Esophagus squamous epithelium (tissue), 5 donors: ENCODE measurements at regions not wholly inside any gene's neighbourhood (a gene's known extent, or its start where the extent isn't known, plus 50 kb on each side); places are given as distances from the start of the nearest gene placed in this dataset.

Experiments used
- DNase-seq: peaks from one replicate; lab custom pipeline; 2025; lab: John Stamatoyannopoulos, UW
- H3K27ac ChIP-seq, 4 donors: fragments of 200-600 bp; sonication (generic); one replicate each; pipeline ENCODE4 v1.5.1; 2016 to 2019; ENCODE audit warnings: mild to moderate bottlenecking in 1 of 4
- H3K27me3 ChIP-seq, 4 donors: fragments of 200-600 bp; sonication (generic); 1 replicate in 3 of 4; 2 replicates in 1 of 4; pipeline versions ENCODE4 v1.5.1 to v1.6.0; 2017 to 2021; ENCODE audit warnings: antibody characterized with exemption in 1 of 4
- H3K36me3 ChIP-seq, 3 donors: fragments of 200-600 bp; sonication (generic); one replicate each; pipeline ENCODE4 v1.5.1; 2016 to 2019
- H3K4me1 ChIP-seq, 3 donors: fragments of 200-600 bp; sonication (generic); one replicate each; pipeline ENCODE4 v1.5.1; 2017 to 2019
- H3K4me3 ChIP-seq, 4 donors: fragments of 200-600 bp; sonication (generic); 1 replicate in 3 of 4; 2 replicates in 1 of 4; pipeline ENCODE4 v1.5.1; 2016 to 2019; ENCODE audit warnings: mild to moderate bottlenecking in 2 of 4, moderate library complexity in 1 of 4
- H3K9me3 ChIP-seq, 3 donors: fragments of 200-600 bp; sonication (generic); one replicate each; pipeline ENCODE4 v1.5.1; 2016 to 2019
- CTCF ChIP-seq, 6 experiments: fragments of 450-650 bp in 4 of 6; fragments of 200-600 bp in 2 of 6; sonication (generic) in 2 of 6; IDR thresholded peaks; one replicate each; pipeline ENCODE4 v1.5.1; 2016 to 2019; ENCODE audit warnings: antibody characterized with exemption in 6 of 6, mild to moderate bottlenecking in 4 of 6, moderate library complexity in 4 of 6
- POLR2A ChIP-seq, 4 donors: fragments of 450-650 bp; IDR thresholded peaks; one replicate each; pipeline ENCODE4 v1.6.1; 2017; ENCODE audit warnings: antibody characterized with exemption in 4 of 4, mild to moderate bottlenecking in 4 of 4, moderate library complexity in 3 of 4
- WGBS, 2 donors: methylation state at CpG; one replicate each; pipeline ENCODE4 v1.1.5; 2018; 5-methylcytosine and 5-hydroxymethylcytosine counted together
- intact Hi-C: fragments of 100-400 bp; cut with DNase I; formaldehyde crosslinking; loops from one replicate; pipeline ENCODE4 v1.15.0; 2022
- donor health status: DM: yes; HTN: yes; CAD: no.

DNA sequence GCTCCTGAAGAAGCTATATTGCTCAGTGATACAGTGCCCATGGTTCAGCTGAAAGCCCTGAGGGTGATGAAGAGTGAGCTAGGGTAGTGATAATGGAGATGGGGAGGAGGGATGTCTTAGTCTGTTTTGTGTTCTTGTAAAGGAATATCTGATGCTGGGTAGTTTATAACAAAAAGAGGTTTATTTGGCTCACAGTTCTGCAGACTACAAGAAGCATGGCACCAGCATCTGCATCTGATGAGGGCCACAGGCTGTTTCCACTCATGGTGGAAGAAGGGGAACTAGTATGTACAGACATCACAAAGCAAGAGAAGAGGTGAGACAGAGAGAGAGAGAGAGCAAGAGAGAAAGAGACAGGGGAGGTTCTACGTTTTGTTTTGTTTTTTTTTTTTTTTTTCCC is 417.3 kb upstream of the TRIB2 start:
- DNase-seq: no peak
- Histone ChIP-seq H3K36me3 (no peaks in the 10 kb centered on the region), H3K4me1 (peaks cover 0 to 24% (median 7%) of the 10 kb centered on the region in 3 donors), H3K27ac (peak overlapping the region in 1 of 4 donors; percentile 31), H3K27me3 (no peaks in the 10 kb centered on the region), H3K4me3 (no peak overlapping the region), H3K9me3 (no peaks in the 10 kb centered on the region)
- TF ChIP-seq POLR2A (IDR thresholded peaks at IDR 0.05) (no peak), CTCF (IDR thresholded peaks at IDR 0.05) (no peak)
- intact Hi-C loops: no loop called here
- 19 to 45% methylated on average over 1 of the region's 1 CpG for WGBS, 2 donors

- H3K9me3 ChIP-seq: no peaks in the 10 kb centered on the region
- DNase-seq: no peak
- H3K4me3 ChIP-seq: no peak overlapping the region
- no peaks in the 10 kb centered on the region for H3K27me3 ChIP-seq
- TF ChIP-seq POLR2A (IDR thresholded peaks at IDR 0.05) (no peak), CTCF (IDR thresholded peaks at IDR 0.05) (no peak)
- intact Hi-C loops: no loop called here
- WGBS, 2 donors: 27 to 42% methylated on average over 4 of the region's 4 CpGs
- H3K36me3 ChIP-seq: no peaks in the 10 kb centered on the region
- H3K27ac ChIP-seq: peak overlapping the region in 2 of 4 donors; percentile 1 to 31
- H3K4me1 ChIP-seq: peaks cover 0 to 24% (median 7%) of the 10 kb centered on the region in 3 donors
These were observed 416.6 kb upstream of the TRIB2 start for GRCh38 chr2:12300019-12300602.

- no peak for DNase-seq
- no peak overlapping the region for H3K27ac ChIP-seq
- H3K4me1 ChIP-seq: peaks cover 0 to 24% (median 7%) of the 10 kb centered on the region in 3 donors
- intact Hi-C loops: no loop called here
- no peak for TF ChIP-seq POLR2A (IDR thresholded peaks at IDR 0.05)
- no peak for TF ChIP-seq CTCF (IDR thresholded peaks at IDR 0.05)
- no peaks in the 10 kb centered on the region for H3K9me3 ChIP-seq
- no peaks in the 10 kb centered on the region for H3K27me3 ChIP-seq
- H3K4me3 ChIP-seq: no peak overlapping the region
- H3K36me3 ChIP-seq: no peaks in the 10 kb centered on the region
- WGBS, 2 donors: 52 to 59% methylated on average over 2 to 5 of the region's 5 CpGs
These were observed 415.8 kb upstream of the TRIB2 start for GRCh38 chr2:12300927-12301326.

GRCh38 chr2:12302140-12302539 is 414.6 kb upstream of the TRIB2 start:
- no peak for DNase-seq
- H3K4me1 ChIP-seq: peaks cover 0 to 24% (median 7%) of the 10 kb centered on the region in 3 donors
- TF ChIP-seq POLR2A (IDR thresholded peaks at IDR 0.05) (no peak), CTCF (IDR thresholded peaks at IDR 0.05) (no peak)
- H3K9me3 ChIP-seq: no peaks in the 10 kb centered on the region
- intact Hi-C loops: no loop called here
- H3K36me3 ChIP-seq: no peaks in the 10 kb centered on the region
- 93 to 94% methylated on average over 2 to 3 of the region's 3 CpGs for WGBS, 2 donors
- H3K4me3 ChIP-seq: no peak overlapping the region
- no peak overlapping the region for H3K27ac ChIP-seq
- H3K27me3 ChIP-seq: no peaks in the 10 kb centered on the region

- Histone ChIP-seq H3K4me3 (no peak overlapping the region), H3K27me3 (no peaks in the 10 kb centered on the region), H3K27ac (no peak overlapping the region), H3K4me1 (peaks cover 0 to 24% (median 7%) of the 10 kb centered on the region in 3 donors), H3K36me3 (no peaks in the 10 kb centered on the region), H3K9me3 (no peaks in the 10 kb centered on the region)
- no peak for DNase-seq
- intact Hi-C loops: no loop called here
- 88 to 91% methylated on average over 3 of the region's 3 CpGs for WGBS, 2 donors
- TF ChIP-seq CTCF (IDR thresholded peaks at IDR 0.05) (no peak), POLR2A (IDR thresholded peaks at IDR 0.05) (no peak)
These were observed 414.0 kb upstream of the TRIB2 start for GRCh38 chr2:12302691-12303090.
